SIG-M5 treated with dmso at 0.1 percent for 504 hours (cell line): ENCODE measurements at regions not wholly inside any gene's neighbourhood (a gene's known extent, or its start where the extent isn't known, plus 50 kb on each side); places are given as distances from the start of the nearest gene placed in this dataset.
A peak's percentile ranks its signal among the peaks of the same experiment; 100 is the strongest.
"Not testable (repeated sequence)": the region's sequence is repeated elsewhere in the genome, so short reads cannot be mapped to it uniquely, and the experiment has no call there.

ENCODE experiments used
- DNase-seq: peaks from one replicate; lab custom pipeline; 2025; ENCODE audit not compliant: unreplicated experiment; lab: John Stamatoyannopoulos, UW

DNA sequence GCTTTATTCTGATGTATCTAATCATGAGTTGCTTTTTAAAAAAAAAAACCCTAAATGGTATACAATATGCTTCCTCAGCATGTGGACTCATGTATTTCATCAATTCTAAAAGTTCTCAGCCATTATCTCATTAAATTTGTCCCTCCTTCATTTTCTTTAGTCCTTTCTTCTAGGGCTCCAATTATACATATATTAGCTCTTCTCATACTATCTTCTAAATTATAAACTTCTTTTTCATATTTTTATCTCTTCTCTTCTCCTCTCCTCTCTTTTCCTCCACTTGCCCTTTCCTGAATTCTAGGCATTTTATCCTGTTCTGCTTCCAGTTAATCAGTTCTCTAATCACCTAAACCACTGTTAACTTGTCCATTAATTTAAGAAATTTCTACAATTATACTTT is 55.0 kb upstream of the IL33 start:
- DNase-seq, result no peak

DNA sequence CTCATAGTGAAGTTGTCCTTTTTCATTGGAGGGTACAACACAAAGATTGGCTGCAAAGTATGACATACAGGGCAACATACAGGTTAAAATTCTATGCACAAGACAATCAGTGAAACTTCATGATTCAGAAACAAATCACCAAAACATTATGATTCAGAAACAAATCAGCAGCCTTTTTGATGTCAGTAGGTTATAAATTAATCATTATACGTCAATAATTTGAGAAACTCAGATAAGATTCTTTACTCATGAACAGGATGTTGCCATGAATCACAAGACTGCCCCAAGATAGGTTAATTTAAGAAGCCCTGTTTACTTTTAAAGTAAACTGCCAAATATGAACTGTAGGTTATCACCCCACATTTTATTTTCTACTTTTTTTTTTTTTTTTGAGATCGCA is 62.2 kb upstream of the IL33 start:
- no peak for DNase-seq

DNA sequence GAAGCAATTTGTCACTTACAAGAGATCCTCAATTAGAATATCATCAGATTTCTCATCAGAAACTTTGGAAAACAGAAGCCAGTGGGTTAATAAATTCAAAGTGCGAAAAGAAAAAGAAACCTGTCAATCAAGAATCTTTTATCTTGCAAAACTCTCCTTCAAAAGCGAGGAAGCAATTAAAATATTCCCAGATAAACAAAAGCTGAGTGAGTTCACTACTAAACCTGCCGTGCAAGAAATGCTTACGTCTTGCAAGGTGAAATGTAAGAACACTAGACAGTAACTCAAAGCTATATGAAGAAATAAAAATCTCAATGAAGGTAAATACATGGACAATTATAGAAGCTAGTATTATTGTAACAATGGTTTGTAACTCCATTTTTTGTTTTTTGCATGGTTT is 62.8 kb upstream of the IL33 start:
- peak; percentile 7 for DNase-seq

DNA sequence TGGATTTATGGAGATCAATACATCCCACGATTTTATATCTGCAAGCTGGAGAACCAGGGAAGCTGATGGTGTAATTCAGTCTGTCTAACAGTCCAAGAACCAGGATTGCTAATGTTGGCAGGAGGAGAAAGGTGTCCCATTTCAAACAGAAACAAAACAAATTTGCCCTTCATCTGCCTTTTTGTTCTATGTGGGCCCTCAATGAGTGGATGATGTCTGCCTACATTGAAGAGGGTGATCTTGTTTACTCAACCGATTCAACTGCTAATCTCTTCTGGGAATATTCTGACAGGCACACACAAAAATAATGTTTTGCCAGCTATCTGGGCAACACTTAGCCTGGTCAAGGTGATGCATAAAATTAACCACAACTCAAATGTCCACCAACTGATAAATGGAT is 65.1 kb upstream of the IL33 start:
- no peak for DNase-seq

DNA sequence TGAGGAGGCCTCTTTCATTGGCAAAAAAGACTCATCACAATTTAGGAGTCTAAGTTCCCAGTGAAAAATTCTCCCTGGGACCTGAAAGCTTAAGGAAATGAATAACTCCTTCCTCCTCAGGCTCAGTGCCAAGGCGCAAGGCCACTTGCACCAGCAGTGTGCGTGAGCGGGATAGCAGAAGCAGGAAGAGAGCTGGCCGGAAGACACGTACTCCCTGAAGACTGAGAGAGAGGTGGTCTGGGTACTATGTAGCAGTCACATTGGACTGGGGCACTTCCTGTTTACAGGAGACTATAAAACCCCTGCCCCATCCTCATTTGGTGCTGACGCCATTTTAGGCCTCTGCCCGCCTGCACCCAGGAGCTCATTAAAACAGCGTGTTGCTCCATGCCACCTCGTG is 66.3 kb upstream of the IL33 start:
- no peak for DNase-seq

DNA sequence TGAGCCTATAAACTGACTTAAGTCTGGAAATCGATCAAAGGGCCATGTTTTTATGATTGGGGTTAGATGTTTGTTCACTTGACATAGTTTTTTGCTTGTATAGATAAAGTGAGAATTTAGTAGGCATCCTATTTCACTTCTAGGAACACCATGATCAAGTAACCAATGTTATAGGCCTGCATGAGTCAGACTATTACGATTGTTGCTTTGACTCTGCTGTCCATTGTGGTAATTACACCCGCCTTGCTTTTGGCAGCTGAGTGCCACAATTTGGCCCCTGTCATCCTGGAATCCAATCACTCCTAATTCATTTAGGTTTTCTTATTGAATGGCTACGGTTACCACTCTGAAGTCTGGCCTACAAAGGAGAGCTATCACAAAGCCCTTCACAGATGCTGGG is 67.8 kb upstream of the IL33 start:
- DNase-seq, result no peak

DNA sequence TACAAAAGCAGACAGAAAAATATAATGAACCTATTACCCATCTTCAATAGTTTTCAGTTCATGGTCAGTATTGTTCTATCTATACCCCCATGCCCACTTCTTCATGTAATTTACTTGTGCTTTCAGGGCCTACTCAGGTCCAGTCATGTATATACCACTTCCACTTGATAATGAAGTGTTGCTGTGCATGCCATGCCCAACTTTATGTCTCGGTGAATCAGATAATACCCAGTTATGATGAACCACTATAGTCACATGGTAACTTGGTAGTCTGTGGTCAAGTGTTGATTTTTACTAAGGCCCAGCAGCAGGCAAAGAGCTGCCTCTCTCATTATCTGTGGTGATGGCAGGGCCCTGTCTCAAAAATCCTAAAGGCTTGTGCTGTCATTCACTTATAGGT is 70.7 kb upstream of the IL33 start:
- DNase-seq, result no peak

DNA sequence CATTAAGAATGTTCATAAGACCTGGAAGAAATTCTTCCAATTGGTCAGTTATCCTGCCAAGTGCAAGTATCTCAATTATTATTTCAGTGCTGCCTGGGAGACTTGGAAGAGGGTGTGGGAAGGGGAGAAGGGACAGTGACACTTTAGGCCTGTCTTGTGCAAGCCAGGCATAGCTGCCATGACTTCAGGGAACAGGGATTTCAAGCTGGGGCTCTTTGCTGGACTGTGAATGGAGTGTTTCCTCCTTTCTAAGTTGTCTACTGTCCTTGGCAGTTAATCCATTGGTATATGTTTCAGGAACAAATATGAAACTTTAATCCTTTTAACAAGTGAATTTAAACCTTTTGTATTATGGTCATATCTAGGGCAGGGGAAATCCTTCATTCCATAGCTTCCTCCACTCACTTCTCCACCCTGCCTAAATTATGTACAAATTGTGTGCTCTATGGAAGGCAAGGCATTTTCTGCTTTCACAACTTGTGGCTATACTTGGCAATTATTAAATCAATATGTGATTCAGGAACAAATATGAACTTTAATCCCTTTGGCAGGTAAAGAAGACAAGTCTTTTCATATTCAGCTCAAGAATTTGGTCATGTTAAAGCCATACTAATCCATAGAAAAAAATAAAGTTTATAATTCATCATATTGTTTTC is 72.7 kb upstream of the IL33 start:
- no peak for DNase-seq

DNA sequence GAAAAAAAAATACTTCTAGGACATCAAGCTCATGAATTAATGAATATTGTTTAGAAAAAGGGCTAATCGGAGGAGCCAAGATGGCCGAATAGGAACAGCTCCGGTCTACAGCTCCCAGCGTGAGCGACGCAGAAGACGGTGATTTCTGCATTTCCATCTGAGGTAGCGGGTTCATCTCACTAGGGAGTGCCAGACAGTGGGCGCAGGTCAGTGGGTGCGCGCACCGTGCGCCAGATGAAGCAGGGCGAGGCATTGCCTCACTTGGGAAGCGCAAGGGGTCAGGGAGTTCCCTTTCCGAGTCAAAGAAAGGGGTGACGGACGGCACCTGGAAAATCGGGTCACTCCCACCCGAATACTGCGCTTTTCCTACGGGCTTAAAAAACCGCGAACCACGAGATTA is 79.8 kb upstream of the IL33 start:
- DNase-seq, result not testable (repeated sequence)

DNA sequence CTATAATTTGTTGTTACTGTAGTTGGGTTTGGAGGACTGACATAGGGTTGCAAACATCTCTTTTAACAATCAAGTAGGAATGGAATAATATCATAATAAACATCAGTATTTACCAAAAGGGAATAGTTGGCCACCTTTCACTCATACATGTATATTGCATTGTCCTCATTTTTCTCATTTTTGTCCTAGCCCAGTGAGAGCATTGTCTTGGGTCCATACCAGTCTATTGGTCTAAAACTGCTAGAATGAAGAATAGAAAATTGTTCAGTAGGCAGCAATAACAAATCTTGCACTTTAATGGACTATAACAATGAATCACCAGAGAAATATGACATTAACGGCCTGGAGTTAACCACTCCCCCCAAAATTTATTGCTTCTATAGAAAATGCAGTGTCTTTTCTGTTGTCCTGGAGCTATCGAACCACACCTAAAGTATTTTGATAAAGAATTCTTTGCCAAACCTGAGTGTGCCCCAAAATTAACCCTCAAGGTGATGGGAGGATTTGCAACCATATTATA is 80.9 kb upstream of the IL33 start:
- no peak for DNase-seq

DNA sequence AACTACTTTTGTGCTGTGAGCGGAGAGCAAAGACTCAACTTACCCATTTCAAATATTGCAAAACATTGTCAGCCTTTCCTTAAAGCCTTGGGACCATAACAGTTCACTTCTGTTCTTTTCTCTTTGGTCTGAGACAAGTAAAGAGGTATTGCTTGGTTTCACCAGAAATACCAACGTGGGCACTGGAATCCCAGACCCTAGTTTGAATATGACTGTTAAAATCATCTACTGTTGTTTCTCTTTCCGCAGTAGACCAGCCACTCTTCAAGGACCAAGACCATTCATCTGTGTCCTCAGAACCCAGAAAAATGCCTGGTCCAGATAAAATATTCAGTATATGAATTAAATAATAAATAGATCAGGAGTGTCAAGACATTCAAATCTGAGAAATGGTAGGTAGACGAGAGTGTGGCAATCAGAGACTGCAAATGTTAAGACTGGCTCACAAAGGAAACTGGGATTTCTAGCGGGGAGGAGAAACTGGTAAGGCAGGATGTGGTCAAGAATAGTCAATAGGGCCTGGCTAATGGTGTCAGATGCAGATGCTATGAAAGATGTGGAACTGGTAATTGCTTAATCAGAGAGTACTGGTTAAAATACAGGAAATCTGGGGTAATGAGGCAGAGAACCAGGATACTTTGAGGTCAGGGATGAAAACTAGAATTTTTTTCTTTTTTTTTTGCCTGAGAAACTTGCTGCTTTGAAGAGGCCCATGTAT is 82.1 kb upstream of the IL33 start:
- DNase-seq, result peak; percentile 59

DNA sequence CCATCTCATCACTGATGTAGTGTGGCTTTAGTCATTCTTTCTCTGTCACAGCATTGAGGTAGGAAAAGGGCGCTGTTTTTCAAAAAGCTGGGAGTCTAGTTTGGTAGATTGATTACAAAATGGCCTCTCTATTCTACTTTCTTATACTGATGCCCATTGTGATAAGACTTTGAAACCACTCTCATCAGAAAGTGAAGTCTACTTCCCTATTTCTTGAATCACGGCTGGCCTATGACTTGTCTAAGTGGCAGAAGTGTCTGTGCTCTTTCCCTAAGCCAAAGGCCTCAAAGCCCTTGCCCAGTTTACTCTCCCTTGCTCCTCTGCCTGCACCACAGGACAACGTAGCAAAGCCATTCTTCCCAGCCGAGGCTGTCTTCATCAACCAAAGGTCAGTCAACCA is 83.0 kb upstream of the IL33 start:
- DNase-seq, result no peak

DNA sequence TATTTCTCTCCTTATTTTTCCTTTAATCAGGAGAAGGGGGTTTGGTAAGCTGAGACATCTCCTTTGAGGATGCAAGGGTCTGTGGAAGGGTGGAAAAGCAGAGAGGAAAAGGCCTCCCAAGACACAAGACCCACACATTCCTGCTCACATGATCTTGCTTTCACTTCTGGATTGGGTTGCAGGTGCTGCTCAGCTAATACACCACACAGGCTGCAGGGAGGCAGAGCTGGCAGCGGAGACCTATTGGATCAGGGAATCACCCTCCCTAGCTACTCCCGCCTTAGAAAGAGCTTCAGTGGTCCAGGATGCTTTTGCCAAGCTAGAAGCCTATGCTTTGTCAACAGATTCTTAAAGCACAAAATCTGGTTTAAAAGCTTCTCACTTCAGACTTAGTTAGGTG is 87.6 kb upstream of the IL33 start:
- no peak for DNase-seq

DNA sequence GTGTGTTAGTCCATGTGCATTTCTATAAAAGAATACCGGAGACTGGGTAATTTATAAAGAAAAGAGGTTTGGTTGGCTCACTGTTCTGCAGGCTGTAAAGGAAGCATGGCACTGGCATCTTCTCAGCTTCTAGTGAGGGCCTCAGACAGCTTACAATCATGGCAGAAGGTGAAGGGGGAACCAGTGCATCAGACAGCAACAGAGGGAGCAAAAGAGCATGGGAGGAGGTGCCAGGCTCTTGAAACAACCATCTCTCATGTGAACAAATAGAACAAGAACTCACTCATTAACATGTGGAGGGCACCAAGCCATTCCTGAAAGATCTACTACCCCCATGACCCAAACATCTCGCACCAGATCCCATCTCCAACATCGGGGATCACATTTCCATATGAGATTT is 89.2 kb upstream of the IL33 start:
- DNase-seq, result no peak

DNA sequence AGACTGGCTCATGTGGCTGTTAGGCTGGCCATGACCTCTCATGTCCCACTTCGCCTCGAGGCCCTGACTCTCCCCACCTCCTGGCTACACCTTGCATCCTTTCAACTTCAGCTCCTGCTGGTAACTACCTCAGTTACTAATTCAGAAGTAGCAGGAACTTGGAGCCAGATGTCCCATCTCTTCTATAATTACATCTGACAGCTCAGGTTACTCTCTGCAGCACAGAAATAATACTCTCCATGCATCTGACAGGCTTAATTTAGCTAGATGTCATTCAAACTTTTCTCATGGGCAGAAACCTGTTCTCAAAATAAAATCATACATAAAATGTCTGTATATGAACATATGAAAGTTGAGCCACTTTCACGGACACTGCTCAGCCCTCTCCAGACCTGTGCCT is 92.2 kb upstream of the IL33 start:
- DNase-seq, result no peak

DNA sequence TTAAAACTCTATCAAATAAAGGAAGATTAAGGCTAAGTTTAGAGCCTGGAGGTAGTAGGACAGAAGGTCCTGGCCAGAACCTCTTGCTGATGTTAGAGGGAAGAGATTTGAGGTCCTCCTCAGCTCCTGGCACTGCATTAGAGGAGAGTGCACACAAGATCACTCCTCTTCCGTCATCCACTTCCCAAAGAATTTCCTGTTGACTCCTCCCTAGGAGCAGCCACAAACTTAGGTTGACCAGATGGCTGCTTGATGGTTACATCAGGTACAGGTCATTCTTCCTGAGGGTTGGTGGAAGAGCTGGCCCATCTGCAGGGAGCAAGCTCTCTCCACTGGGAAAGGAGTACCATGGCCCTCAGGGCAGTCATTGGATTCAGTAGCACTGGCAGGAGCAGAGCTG is 93.9 kb upstream of the IL33 start:
- no peak for DNase-seq

DNA sequence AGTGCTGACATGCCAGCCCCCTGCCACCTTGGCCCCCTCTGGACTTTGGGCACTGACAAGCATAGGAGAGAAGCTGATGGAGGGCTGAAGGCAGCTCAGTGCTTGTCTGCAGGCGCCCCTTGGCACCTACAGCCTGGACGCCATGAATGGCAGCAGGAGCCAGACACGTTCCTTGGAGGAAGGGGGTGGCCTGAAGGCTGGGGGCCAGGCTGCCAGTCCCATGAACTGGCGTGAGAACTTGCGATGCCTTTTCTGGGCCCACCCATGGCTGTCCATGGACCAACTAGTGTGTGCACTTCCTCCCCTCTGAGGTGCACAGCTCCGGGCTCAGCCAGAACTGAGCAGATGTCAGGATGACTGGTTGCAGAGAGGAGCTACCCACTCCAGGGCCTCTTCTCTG is 99.0 kb upstream of the RANBP6 start:
- DNase-seq, result no peak

DNA sequence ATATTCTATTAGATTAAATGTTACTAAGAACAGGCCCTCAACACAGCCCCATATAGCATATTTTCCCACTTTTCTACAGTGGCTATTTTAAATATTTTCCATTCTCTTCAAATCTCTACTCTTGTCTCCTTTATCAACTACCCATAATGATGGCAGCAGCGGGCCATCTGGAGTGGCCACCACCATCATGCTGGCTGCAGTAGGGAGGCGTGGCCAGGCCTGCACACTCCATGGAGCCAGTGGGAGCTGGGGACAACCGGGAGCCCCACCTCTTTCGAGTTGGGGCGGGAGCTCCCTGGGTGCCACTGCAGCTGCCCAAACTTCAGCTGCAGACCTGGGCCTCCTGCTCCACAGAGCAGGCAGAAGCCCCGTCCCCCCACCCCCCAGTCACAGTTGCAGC is 98.4 kb upstream of the RANBP6 start:
- no peak for DNase-seq

DNA sequence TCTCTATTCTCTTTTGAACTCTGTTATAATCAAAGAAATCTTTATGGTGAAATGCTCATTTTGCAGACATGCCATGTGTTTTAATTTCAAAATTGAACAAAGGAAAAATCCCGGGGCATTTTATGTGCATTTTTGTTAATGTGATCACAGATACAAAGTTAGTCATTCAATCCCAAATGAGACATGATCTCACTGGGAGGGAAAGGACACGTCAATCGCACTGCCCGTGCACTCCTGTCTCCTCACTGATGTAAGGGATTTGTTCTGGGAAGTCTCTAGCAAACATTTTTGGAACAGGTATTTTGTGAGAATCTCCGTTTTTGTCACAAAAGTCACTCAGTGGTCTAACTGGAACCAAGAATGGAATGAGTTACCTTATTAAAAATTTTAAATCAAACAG is 97.9 kb upstream of the RANBP6 start:
- DNase-seq, result no peak

DNA sequence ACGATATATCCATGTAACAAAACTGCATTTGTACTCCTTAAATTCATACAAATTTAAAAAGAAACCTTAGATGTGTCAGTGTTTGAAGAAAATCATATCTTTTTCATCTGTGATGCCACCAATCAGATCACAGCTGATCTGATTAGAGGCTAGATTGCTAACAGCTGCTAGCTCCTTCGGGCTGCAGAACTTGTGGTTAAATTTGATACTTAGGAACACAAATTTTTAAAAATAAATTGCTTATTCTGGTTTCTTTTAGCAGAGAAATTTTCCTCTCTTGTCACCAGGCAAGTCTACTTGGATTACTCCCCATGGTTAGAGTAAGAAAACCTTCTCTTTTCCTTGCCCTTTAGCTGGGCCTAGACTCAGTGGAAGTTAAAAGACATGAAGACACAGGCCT is 94.6 kb upstream of the RANBP6 start:
- DNase-seq, result no peak

DNA sequence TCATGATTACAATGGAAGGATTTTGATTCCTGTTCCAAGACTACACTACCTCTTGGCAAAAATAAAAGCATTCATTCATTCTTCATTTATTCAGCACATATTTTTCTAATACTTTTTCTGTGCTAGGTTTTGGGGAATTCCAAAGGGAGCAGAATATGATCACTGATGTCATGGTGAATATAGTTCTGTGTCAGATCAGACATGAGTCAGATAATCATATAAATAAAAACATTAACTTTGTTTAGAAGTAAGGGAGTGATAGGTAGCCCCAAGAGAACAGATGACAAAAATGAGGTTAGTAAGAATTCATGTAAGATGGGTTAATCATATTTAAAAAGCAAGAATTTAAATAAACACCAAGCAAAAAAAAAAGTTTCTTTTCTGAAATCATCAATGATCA is 94.1 kb upstream of the RANBP6 start:
- no peak for DNase-seq

DNA sequence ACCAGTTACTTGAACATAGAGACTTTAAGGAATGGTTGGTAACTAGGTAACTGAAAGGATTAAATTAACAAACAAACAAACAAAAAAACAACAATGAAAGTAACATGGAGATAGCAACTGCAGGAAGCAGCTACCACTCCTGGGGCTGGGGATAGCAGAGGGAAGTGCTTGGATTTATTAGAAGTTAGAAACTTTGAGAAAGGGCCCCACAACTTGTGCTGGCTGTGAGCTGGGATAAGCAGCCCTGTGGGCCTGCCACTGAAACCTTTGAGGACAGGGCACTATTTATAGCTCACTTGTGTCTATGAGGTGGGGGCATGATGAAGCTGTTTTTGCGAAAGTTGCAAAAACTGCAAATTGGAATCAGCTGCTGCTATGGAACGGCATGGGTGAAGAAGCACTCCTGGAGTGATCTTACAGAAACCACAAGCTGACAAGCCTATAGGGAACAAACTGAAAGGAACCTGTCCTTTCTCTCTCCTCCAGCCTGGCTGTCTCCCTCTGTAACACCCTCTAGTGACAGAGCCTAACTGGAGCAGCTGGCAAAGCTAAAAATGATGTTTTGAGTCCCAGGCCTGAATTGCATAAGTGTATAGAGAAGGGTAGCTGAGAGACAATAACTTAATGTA is 91.4 kb upstream of the RANBP6 start:
- peak; percentile 75 for DNase-seq
